Lower leg skin (tissue), 4 donors: ENCODE measurements at regions not wholly inside any gene's neighbourhood (a gene's known extent, or its start where the extent isn't known, plus 50 kb on each side); places are given as distances from the start of the nearest gene placed in this dataset.

Source experiments
- DNase-seq, 2 donors: peaks; one replicate each; pipeline ENCODE4 v3.0.0-alpha.2; 2019; ENCODE audit warnings: low spot score in 2 of 2
- H3K4me3 ChIP-seq: fragments of 200-600 bp; sonication (generic); 2 replicates; pipeline ENCODE4 v1.5.1; 2017; ENCODE audit warnings: mild to moderate bottlenecking, low read depth; ENCODE audit not compliant: poor library complexity, severe bottlenecking
- CTCF ChIP-seq, 3 donors: fragments of 450-650 bp; IDR thresholded peaks; one replicate each; pipeline ENCODE4 v1.5.1; 2016; ENCODE audit warnings: antibody characterized with exemption in 3 of 3, mild to moderate bottlenecking in 3 of 3, moderate library complexity in 2 of 3
- POLR2A ChIP-seq, 2 donors: fragments of 450-650 bp; IDR thresholded peaks; one replicate each; pipeline ENCODE4 v1.6.1; 2016 to 2017; ENCODE audit warnings: antibody characterized with exemption in 2 of 2, mild to moderate bottlenecking in 1 of 2, moderate library complexity in 1 of 2
- WGBS, 2 donors: methylation state at CpG; one replicate each; pipeline ENCODE4 v1.1.5; 2018; 5-methylcytosine and 5-hydroxymethylcytosine counted together
- intact Hi-C: fragments of 100-400 bp; cut with DNase I; formaldehyde crosslinking; loops from one replicate; pipeline ENCODE4 v1.15.0; 2023; ENCODE audit warnings: low total_unique reads

GRCh38 chr2:236334122-236334876, 70.1 kb upstream of the ASB18 start:
- TF ChIP-seq CTCF (IDR thresholded peaks at IDR 0.05) (no peak), POLR2A (IDR thresholded peaks at IDR 0.05) (no peak)
- peak in 1 of 2 donors; percentile 67 for DNase-seq
- no peak overlapping the region for H3K4me3 ChIP-seq
- 81 to 84% methylated on average over 10 of the region's 10 CpGs for WGBS, 2 donors
- intact Hi-C loops, result no loop called here

GRCh38 chr2:236335696-236336574, 71.7 kb upstream of the ASB18 start:
- H3K4me3 ChIP-seq, result no peak overlapping the region
- DNase-seq, result peak in 1 of 2 donors; percentile 40
- TF ChIP-seq POLR2A (IDR thresholded peaks at IDR 0.05) (no peak), CTCF (IDR thresholded peaks at IDR 0.05) (no peak)
- intact Hi-C loops, result no loop called here
- 87 to 88% methylated on average over 19 of the region's 19 CpGs for WGBS, 2 donors

- intact Hi-C loops, result no loop called here
- no peak overlapping the region for H3K4me3 ChIP-seq
- DNase-seq, result peak in 1 of 2 donors; percentile 76
- 88 to 91% methylated on average over 30 of the region's 30 CpGs for WGBS, 2 donors
- TF ChIP-seq CTCF (IDR thresholded peaks at IDR 0.05), result no peak
Observed at GRCh38 chr2:236336575-236337464, 72.6 kb upstream of the ASB18 start.

GRCh38 chr2:236337465-236338325, 73.5 kb upstream of the ASB18 start:
- intact Hi-C loops, result no loop called here
- no peak overlapping the region for H3K4me3 ChIP-seq
- peak in 1 of 2 donors; percentile 54 for DNase-seq
- WGBS, 2 donors, result 85 to 88% methylated on average over 19 of the region's 19 CpGs
- TF ChIP-seq CTCF (IDR thresholded peaks at IDR 0.05), result no peak
- TF ChIP-seq POLR2A (IDR thresholded peaks at IDR 0.05), result no peak
